Mesendoderm (in vitro differentiated cells): ENCODE measurements at regions not wholly inside any gene's neighbourhood (a gene's known extent, or its start where the extent isn't known, plus 50 kb on each side); places are given as distances from the start of the nearest gene placed in this dataset.
A peak's percentile ranks its signal among the peaks of the same experiment; 100 is the strongest.
"Not testable (repeated sequence)": the region's sequence is repeated elsewhere in the genome, so short reads cannot be mapped to it uniquely, and the experiment has no call there.

ENCODE experiments used
- DNase-seq: peaks from one replicate; pipeline ENCODE4 v3.0.0; 2013
- H2AK5ac ChIP-seq: 2 replicates; pipeline ENCODE4 v1.6.1; 2013; ENCODE audit warnings: low read length, inconsistent platforms
- H2BK120ac ChIP-seq: 2 replicates; pipeline ENCODE4 v1.6.1; 2013; ENCODE audit warnings: low read depth, mild to moderate bottlenecking, low read length, moderate library complexity, mixed read lengths
- H2BK15ac ChIP-seq: replicated peaks from 2 replicates; pipeline ENCODE4 v1.6.1; 2013; ENCODE audit warnings: low read depth, mild to moderate bottlenecking, moderate library complexity
- H2BK5ac ChIP-seq: 2 replicates; pipeline ENCODE4 v1.6.1; 2013; ENCODE audit warnings: low read length, inconsistent platforms
- H3K18ac ChIP-seq: 2 replicates; pipeline ENCODE4 v1.6.1; 2013; ENCODE audit warnings: mild to moderate bottlenecking, low read length, mixed read lengths
- H3K23ac ChIP-seq: one replicate; pipeline ENCODE4 v1.6.1; 2013; ENCODE audit warnings: low read length
- H3K27ac ChIP-seq: 2 replicates; pipeline ENCODE4 v1.5.1; 2013; ENCODE audit warnings: low read depth, mild to moderate bottlenecking, inconsistent platforms, low read length, moderate library complexity
- H3K27me3 ChIP-seq: 2 replicates; pipeline ENCODE4 v1.6.1; 2013; ENCODE audit warnings: low read length, control low read depth, mild to moderate bottlenecking, inconsistent platforms; ENCODE audit not compliant: insufficient read depth, poor library complexity
- H3K36me3 ChIP-seq: 2 replicates; pipeline ENCODE4 v1.6.1; 2013; ENCODE audit warnings: low read length, inconsistent platforms; ENCODE audit not compliant: control insufficient read depth, insufficient read depth
- H3K4ac ChIP-seq: one replicate; pipeline ENCODE4 v1.6.1; 2013; ENCODE audit warnings: low read depth, mild to moderate bottlenecking, low read length, moderate library complexity
- H3K4me1 ChIP-seq: 2 replicates; pipeline ENCODE4 v1.6.1; 2013; ENCODE audit warnings: low read depth, low read length, inconsistent platforms; ENCODE audit not compliant: control insufficient read depth
- H3K4me2 ChIP-seq: 2 replicates; pipeline ENCODE4 v1.6.1; 2013; ENCODE audit warnings: low read length
- H3K4me3 ChIP-seq: 2 replicates; pipeline ENCODE4 v1.5.1; 2013; ENCODE audit warnings: mild to moderate bottlenecking, low read length
- H3K56ac ChIP-seq: one replicate; pipeline ENCODE4 v1.6.1; 2013; ENCODE audit warnings: low read length
- H3K79me1 ChIP-seq: 2 replicates; pipeline ENCODE4 v1.6.1; 2013; ENCODE audit warnings: low read length, inconsistent platforms
- H3K79me2 ChIP-seq: 2 replicates; pipeline ENCODE4 v1.6.1; 2013; ENCODE audit warnings: mild to moderate bottlenecking, low read length; ENCODE audit not compliant: control insufficient read depth, insufficient read depth
- H3K9ac ChIP-seq: 2 replicates; pipeline ENCODE4 v1.6.1; 2013; ENCODE audit warnings: low read length, inconsistent platforms
- H4K5ac ChIP-seq: one replicate; pipeline ENCODE4 v1.6.1; 2013; ENCODE audit warnings: low read length
- H4K8ac ChIP-seq: one replicate; pipeline ENCODE4 v1.6.1; 2013; ENCODE audit warnings: low read depth, mild to moderate bottlenecking, control low read depth, low read length, moderate library complexity
- WGBS: extraction: QIAGEN DNeasy Blood & Tissue Kit; methylation state at CpG from one replicate; pipeline ENCODE4 v1.1.7; 2013; ENCODE audit warnings: low lambda C conversion rate, missing lambda C conversion rate; ENCODE audit not compliant: insufficient coverage; ENCODE audit errors: extremely low coverage; 5-methylcytosine and 5-hydroxymethylcytosine counted together

DNA sequence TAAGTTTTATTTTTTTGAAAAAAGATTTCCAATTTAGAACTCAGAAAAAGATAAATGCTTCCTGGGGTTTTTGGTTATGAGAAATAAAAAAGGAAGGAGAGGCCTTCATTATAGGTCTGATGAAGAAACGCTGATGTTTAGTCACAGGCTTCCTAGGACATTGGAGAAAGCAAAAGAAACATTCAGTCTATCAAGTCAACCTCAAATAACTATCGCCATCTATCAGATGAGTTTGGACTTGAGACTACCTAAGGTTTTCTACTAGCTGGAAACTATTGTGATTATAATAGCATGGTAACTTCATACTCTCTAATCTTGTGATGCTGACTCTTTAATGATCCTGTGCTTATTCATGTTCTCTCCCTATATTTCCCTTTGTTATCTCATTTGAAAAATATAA, 171.3 kb downstream of the TPBG start:
- WGBS: no CpG with 5 or more reads among the region's 2 CpGs
- Histone ChIP-seq H4K8ac (no peak overlapping the region), H3K4ac (no peak overlapping the region), H3K56ac (no peak overlapping the region), H3K4me3 (no peak overlapping the region), H2BK15ac (no peak overlapping the region), H3K18ac (no peak overlapping the region), H3K23ac (no peak overlapping the region), H3K4me1 (peaks cover 3% of the 10 kb centered on the region), H3K4me2 (no peak overlapping the region), H3K27me3 (no peaks in the 10 kb centered on the region), H4K5ac (no peak overlapping the region), H2BK5ac (no peak overlapping the region), H3K27ac (no peak overlapping the region), H3K9ac (no peak overlapping the region), H2AK5ac (no peak overlapping the region), H3K79me1 (no peaks in the 10 kb centered on the region), H3K36me3 (no peaks in the 10 kb centered on the region), H2BK120ac (no peak overlapping the region), H3K79me2 (no peaks in the 10 kb centered on the region)
- DNase-seq: peak; percentile 42

DNA sequence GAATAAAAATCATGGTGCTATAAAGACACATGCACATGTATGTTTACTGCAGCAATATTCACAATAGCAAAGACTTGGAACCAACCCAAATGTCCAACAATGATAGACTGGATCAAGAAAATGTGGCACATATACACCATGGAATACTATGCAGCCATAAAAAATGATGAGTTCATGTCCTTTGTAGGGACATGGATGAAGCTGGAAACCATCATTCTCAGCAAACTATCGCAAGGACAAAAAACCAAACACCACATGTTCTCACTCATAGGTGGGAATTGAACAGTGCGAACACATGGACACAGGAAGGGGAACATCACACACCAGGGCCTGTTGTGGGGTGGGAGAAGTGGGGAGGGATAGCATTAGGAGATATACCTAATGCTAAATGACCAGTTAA, 185.9 kb downstream of the TPBG start:
- H2BK15ac ChIP-seq, H3K4me3 ChIP-seq, H2BK5ac ChIP-seq, H3K4me1 ChIP-seq, H3K23ac ChIP-seq, H3K4ac ChIP-seq, DNase-seq, H4K8ac ChIP-seq, H2BK120ac ChIP-seq, H3K56ac ChIP-seq, H2AK5ac ChIP-seq, H3K36me3 ChIP-seq, H3K9ac ChIP-seq, H3K27me3 ChIP-seq, H3K18ac ChIP-seq, H3K4me2 ChIP-seq, H3K79me2 ChIP-seq, H3K27ac ChIP-seq, H4K5ac ChIP-seq, H3K79me1 ChIP-seq: not testable (repeated sequence)
- WGBS: no CpG with 5 or more reads among the region's 2 CpGs

DNA sequence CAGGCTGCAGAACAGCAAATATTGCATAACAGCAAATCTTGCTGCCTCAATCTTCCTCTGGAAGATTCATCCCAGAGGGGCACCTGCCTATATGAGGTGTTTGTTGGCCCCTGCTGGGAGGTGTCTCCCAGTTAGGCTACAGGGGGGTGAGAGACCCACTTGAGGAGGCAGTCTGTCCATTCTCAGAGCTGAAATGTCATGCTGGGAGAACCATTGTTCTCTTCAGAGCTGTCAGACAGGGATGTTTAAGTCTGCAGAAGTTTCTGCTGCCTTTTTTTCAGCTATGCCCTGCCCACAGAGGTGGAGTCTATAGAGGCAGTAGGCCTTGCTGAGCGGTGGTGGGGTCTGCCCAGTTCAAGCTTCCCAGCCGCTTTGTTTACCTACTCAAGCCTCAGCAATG, 187.7 kb downstream of the TPBG start:
- not testable (repeated sequence) for H4K8ac ChIP-seq, H3K4me2 ChIP-seq, H3K9ac ChIP-seq, H3K4ac ChIP-seq, H3K36me3 ChIP-seq, H3K4me1 ChIP-seq, H3K56ac ChIP-seq, H3K23ac ChIP-seq, H3K79me2 ChIP-seq, H2BK120ac ChIP-seq, H3K4me3 ChIP-seq, H3K79me1 ChIP-seq, H2BK5ac ChIP-seq, H2BK15ac ChIP-seq, H3K27ac ChIP-seq, H4K5ac ChIP-seq, H2AK5ac ChIP-seq, H3K27me3 ChIP-seq, H3K18ac ChIP-seq
- DNase-seq: peak; percentile 59
- WGBS: no CpG with 5 or more reads among the region's 2 CpGs

DNA sequence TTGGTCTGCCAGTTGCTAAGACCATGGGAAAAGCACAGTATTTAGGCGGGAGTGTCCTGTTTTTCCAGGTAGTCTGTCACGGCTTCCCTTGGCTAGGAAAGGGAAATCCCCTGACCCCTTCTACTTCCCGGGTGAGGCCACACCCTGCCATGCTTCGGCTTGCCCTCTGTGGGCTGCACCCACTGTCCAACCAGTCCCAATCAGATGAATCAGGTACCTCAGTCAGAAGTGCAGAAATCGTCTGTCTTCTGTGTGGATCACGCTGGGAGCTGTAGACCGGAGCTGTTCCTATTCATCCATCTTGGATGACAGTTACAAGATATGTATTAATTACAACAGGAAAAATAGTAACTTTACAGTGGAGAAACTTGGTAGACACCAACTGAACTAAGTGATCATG, 188.2 kb downstream of the TPBG start:
- Histone ChIP-seq H2AK5ac (no peak overlapping the region), H3K27me3 (no peaks in the 10 kb centered on the region), H3K4ac (no peak overlapping the region), H3K18ac (no peak overlapping the region), H2BK15ac (no peak overlapping the region), H4K8ac (no peak overlapping the region), H3K23ac (no peak overlapping the region), H3K79me1 (no peaks in the 10 kb centered on the region), H3K4me2 (no peak overlapping the region), H3K36me3 (no peaks in the 10 kb centered on the region), H3K9ac (no peak overlapping the region), H4K5ac (no peak overlapping the region), H3K4me3 (no peak overlapping the region), H3K79me2 (no peaks in the 10 kb centered on the region), H3K56ac (no peak overlapping the region), H2BK5ac (no peak overlapping the region), H2BK120ac (no peak overlapping the region), H3K27ac (no peak overlapping the region), H3K4me1 (no peaks in the 10 kb centered on the region)
- no peak for DNase-seq
- WGBS: no CpG with 5 or more reads among the region's 7 CpGs

DNA sequence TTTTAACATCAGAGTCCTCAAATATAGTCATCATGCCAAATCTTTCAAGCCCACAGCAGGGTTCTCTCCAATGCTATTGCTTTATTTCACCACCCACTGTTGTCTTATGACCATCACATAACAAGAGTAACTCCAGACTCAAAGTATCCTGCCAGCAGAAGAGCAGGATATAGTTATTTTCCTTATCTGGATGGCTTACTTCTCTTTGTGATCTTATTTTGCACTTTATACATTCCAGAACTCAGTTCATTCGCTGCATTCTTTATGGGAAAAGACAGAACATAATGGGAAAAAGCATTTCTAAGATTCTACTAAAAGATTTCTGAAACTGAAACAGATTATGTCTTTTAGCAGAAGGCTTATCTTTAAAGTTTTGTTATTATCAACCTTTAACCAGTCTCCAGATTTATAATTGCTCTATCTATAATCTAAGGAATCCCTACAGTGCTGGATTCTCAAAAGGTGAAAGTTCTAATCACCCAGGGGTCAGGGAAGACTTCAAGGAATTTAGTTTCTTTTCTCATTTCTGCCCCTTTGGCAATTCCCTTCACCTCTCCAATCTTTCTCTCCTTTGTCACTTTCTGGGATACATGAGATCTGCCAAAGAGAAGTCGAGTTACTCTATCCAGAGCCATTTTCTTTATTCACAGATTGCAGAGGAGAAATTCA, 190.4 kb downstream of the TPBG start:
- H3K4me3 ChIP-seq: no peak overlapping the region
- H2BK120ac ChIP-seq: no peak overlapping the region
- H3K18ac ChIP-seq: no peak overlapping the region
- no CpG with 5 or more reads among the region's 2 CpGs for WGBS
- H3K36me3 ChIP-seq: no peaks in the 10 kb centered on the region
- H3K4me1 ChIP-seq: no peaks in the 10 kb centered on the region
- no peaks in the 10 kb centered on the region for H3K79me1 ChIP-seq
- no peak overlapping the region for H2BK5ac ChIP-seq
- H4K8ac ChIP-seq: no peak overlapping the region
- no peaks in the 10 kb centered on the region for H3K79me2 ChIP-seq
- H3K27ac ChIP-seq: no peak overlapping the region
- no peak overlapping the region for H3K56ac ChIP-seq
- H3K23ac ChIP-seq: no peak overlapping the region
- no peak overlapping the region for H4K5ac ChIP-seq
- H3K4me2 ChIP-seq: no peak overlapping the region
- no peak overlapping the region for H2BK15ac ChIP-seq
- H3K27me3 ChIP-seq: no peaks in the 10 kb centered on the region
- no peak overlapping the region for H3K9ac ChIP-seq
- H3K4ac ChIP-seq: no peak overlapping the region
- no peak overlapping the region for H2AK5ac ChIP-seq
- peak; percentile 39 for DNase-seq

DNA sequence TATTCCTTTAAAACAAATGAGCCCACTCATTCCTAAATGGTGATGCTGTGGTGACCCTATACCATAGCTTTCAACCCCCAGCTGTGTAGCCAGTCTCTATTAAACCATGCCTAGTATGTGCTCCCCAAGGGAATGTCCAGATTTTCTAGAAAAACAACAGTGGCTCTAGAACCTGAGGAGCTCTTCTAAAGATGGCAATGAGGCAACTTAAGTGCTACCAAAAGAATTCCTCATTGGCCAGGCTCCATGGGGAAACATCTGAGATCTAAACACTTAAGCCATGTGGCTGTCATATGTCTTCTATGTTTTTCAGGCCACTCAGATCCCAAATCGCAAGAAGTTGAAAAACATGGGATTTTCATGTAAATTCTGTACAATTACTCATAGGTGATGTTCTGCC, 191.0 kb downstream of the TPBG start:
- no peak overlapping the region for H3K56ac ChIP-seq
- H3K4me2 ChIP-seq: no peak overlapping the region
- no peak overlapping the region for H2BK15ac ChIP-seq
- H4K5ac ChIP-seq: no peak overlapping the region
- WGBS: no CpG with 5 or more reads among the region's 1 CpG
- H3K36me3 ChIP-seq: no peaks in the 10 kb centered on the region
- no peaks in the 10 kb centered on the region for H3K79me1 ChIP-seq
- no peak overlapping the region for H2BK120ac ChIP-seq
- H3K23ac ChIP-seq: no peak overlapping the region
- H3K79me2 ChIP-seq: no peaks in the 10 kb centered on the region
- no peak overlapping the region for H3K4ac ChIP-seq
- no peak overlapping the region for H2BK5ac ChIP-seq
- no peak overlapping the region for H3K18ac ChIP-seq
- H4K8ac ChIP-seq: no peak overlapping the region
- no peak overlapping the region for H2AK5ac ChIP-seq
- H3K27ac ChIP-seq: no peak overlapping the region
- H3K4me3 ChIP-seq: no peak overlapping the region
- DNase-seq: no peak
- no peaks in the 10 kb centered on the region for H3K4me1 ChIP-seq
- H3K27me3 ChIP-seq: no peaks in the 10 kb centered on the region
- no peak overlapping the region for H3K9ac ChIP-seq
